Progenitor cell of endocrine pancreas (in vitro differentiated cells): ENCODE measurements at regions not wholly inside any gene's neighbourhood (a gene's known extent, or its start where the extent isn't known, plus 50 kb on each side); places are given as distances from the start of the nearest gene placed in this dataset.
"Not testable (repeated sequence)": the region's sequence is repeated elsewhere in the genome, so short reads cannot be mapped to it uniquely, and the experiment has no call there.

Source experiments
- DNase-seq: peaks from one replicate; pipeline ENCODE4 v3.0.0; 2021; ENCODE audit warnings: low spot score; ENCODE audit not compliant: unreplicated experiment
- H3K27ac Mint-ChIP-seq: 2 replicates; pipeline ENCODE4 v1.8.0; 2021; ENCODE audit warnings: mild to moderate bottlenecking, moderate library complexity, mixed read lengths
- H3K27me3 Mint-ChIP-seq: 2 replicates; pipeline ENCODE4 v1.8.0; 2021; ENCODE audit warnings: mixed read lengths
- H3K36me3 Mint-ChIP-seq: 2 replicates; pipeline ENCODE4 v1.8.0; 2022; ENCODE audit warnings: mixed read lengths; ENCODE audit not compliant: insufficient read depth
- H3K4me1 Mint-ChIP-seq: 2 replicates; pipeline ENCODE4 v1.8.0; 2021; ENCODE audit warnings: low read depth, mixed read lengths
- H3K4me3 Mint-ChIP-seq: 2 replicates; pipeline ENCODE4 v1.8.0; 2021; ENCODE audit warnings: low read depth, mild to moderate bottlenecking, moderate library complexity, mixed read lengths
- H3K9me3 Mint-ChIP-seq: 2 replicates; pipeline ENCODE4 v1.8.0; 2021; ENCODE audit warnings: low read depth, mixed read lengths
- TF ChIP-seq, protein P1 (sequence below): fragments of 200-600 bp; sonication (generic); IDR thresholded peaks from one replicate; pipeline ENCODE4 v1.5.0; 2021; ENCODE audit warnings: antibody characterized with exemption, mild to moderate bottlenecking; ENCODE audit not compliant: unreplicated experiment

DNA sequence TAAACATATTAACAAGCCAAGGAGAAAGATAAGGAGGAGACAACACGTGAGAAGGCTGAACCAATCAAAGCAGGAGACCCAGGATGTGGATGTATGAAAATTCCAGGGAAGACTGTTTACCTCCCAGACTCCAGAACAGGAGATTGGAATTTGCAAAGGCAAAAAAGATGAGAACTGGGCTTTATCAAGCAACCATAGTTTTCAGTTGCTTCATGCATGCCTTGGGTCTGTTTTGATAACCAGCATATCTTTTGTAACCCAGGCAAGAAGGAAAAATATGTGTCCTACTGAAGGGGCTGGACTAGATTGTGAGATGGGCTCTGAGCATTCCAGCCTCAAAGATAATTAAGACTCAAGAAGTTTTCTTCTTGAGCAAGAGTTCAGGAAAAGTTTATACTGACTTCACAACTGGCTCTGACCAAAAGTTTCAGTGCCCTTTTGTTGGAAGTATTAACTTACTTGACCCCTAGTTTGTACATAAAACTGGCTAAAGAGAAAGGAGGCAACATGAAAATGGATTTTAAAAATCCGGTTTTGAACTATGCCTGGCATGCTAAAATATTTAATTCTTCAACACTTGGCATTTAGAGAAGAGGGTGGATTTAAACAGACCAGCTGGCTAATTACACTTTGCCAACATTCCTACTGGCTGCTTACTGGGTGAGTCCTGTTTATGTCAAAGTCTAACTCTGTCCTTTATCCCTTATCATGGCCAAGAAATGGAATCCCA, 79.3 kb upstream of the CD28 start:
- TF ChIP-seq, protein P1, sequence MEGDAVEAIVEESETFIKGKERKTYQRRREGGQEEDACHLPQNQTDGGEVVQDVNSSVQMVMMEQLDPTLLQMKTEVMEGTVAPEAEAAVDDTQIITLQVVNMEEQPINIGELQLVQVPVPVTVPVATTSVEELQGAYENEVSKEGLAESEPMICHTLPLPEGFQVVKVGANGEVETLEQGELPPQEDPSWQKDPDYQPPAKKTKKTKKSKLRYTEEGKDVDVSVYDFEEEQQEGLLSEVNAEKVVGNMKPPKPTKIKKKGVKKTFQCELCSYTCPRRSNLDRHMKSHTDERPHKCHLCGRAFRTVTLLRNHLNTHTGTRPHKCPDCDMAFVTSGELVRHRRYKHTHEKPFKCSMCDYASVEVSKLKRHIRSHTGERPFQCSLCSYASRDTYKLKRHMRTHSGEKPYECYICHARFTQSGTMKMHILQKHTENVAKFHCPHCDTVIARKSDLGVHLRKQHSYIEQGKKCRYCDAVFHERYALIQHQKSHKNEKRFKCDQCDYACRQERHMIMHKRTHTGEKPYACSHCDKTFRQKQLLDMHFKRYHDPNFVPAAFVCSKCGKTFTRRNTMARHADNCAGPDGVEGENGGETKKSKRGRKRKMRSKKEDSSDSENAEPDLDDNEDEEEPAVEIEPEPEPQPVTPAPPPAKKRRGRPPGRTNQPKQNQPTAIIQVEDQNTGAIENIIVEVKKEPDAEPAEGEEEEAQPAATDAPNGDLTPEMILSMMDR = no peak
- Mint-ChIP-seq H3K4me1 (peaks cover 16% of the 10 kb centered on the region), H3K27me3 (no peaks in the 10 kb centered on the region), H3K9me3 (peaks cover 7% of the 10 kb centered on the region), H3K4me3 (no peak overlapping the region), H3K27ac (no peak overlapping the region), H3K36me3 (no peaks in the 10 kb centered on the region)
- no peak for DNase-seq

DNA sequence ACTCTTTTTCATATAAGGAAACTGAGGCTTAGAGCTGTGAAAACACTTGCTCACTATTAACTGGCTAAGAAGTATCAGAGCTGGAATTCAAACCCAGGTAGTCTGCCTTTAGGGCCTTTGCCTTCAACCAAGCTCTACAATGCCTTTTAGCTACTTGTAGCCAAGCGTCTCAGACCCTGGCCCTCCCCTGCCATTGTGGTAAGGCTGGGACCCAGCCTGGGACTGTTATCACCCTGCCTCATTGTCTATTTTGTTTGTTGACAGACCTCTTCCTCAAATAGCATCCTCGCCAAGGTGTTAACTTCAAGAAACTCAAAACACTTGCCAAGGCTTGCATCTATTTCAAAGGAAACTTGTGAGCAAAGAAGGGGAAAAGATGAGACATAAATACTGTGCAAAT, 76.7 kb upstream of the CD28 start:
- no peak overlapping the region for H3K4me3 Mint-ChIP-seq
- no peaks in the 10 kb centered on the region for H3K27me3 Mint-ChIP-seq
- peak overlapping the region; percentile 56 for H3K27ac Mint-ChIP-seq
- DNase-seq = no peak
- no peaks in the 10 kb centered on the region for H3K36me3 Mint-ChIP-seq
- TF ChIP-seq, protein P1 = no peak
- peaks cover 7% of the 10 kb centered on the region for H3K9me3 Mint-ChIP-seq
- peaks cover 17% of the 10 kb centered on the region for H3K4me1 Mint-ChIP-seq

DNA sequence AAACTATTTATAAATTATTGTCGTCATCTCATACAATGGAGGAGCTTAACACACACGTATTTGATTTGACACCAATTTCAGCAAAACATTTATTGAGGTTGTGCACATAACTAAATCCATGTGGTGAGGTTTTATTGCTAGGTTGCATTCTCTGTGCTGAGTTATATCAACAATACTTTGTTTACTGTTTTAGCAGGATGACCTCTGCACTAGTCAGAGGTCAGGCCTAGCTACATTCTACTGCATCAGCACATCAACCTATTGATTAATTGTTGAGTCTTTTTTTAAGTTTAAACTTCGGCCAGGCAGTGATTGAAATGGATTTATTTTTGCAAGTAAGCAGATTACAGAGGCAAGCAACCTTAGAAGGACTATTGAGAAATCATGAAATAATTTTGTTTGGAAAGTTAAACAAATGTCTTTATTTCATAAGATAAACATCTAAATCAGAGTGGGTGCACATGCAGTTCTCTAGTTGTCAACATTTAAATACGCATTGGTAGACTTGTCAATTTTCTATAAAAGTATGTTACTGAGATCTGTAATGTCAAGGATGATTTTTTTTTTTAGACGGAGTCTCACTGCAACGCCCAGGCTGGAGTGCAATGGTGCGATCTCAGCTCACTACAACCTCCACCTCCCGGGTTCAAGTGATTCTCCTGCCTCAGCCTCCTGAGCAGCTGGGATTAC, 75.2 kb upstream of the CD28 start:
- H3K36me3 Mint-ChIP-seq = no peaks in the 10 kb centered on the region
- peak overlapping the region; percentile 16 for H3K4me3 Mint-ChIP-seq
- H3K27me3 Mint-ChIP-seq = no peaks in the 10 kb centered on the region
- no peak overlapping the region for H3K27ac Mint-ChIP-seq
- no peak for DNase-seq
- H3K9me3 Mint-ChIP-seq = peaks cover 7% of the 10 kb centered on the region
- TF ChIP-seq, protein P1 = no peak
- H3K4me1 Mint-ChIP-seq = peaks cover 17% of the 10 kb centered on the region

GRCh38 chr2:203636588-203637470, 69.6 kb upstream of the CD28 start:
- TF ChIP-seq, protein P1 = no peak

GRCh38 chr2:203637471-203638167, 68.8 kb upstream of the CD28 start:
- Mint-ChIP-seq H3K27me3 (no peaks in the 10 kb centered on the region), H3K27ac (no peak overlapping the region), H3K4me1 (peaks cover 5% of the 10 kb centered on the region), H3K36me3 (no peaks in the 10 kb centered on the region), H3K9me3 (peaks cover 4% of the 10 kb centered on the region), H3K4me3 (no peak overlapping the region)
- TF ChIP-seq, protein P1 = no peak
- DNase-seq = no peak

More at GRCh38 chr2:203636588-203637470, 69.6 kb upstream of the CD28 start:
- no peak for DNase-seq
- peaks cover 6% of the 10 kb centered on the region for H3K4me1 Mint-ChIP-seq
- peaks cover 4% of the 10 kb centered on the region for H3K9me3 Mint-ChIP-seq
- H3K4me3 Mint-ChIP-seq = no peak overlapping the region
- no peaks in the 10 kb centered on the region for H3K36me3 Mint-ChIP-seq
- no peak overlapping the region for H3K27ac Mint-ChIP-seq
- no peaks in the 10 kb centered on the region for H3K27me3 Mint-ChIP-seq

DNA sequence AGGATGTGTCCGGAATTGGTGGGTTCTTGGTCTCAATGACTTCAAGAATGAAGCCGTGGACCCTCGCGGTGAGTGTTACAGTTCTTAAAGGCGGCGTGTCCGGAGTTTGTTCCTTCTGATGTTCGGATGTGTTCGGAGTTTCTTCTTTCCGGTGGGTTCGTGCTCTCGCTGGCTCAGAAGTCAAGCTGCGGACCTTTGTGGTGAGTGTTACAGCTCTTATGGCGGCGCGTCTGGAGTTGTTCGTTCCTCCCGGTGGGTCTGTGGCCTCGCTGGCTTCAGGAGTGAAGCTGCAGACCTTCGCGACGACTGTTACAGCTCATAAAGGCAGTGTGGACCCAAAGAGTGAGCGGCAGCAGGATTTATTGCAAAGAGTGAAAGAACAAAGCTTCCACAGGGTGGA, 64.6 kb upstream of the CD28 start:
- not testable (repeated sequence) for H3K27ac Mint-ChIP-seq

GRCh38 chr2:203642841-203643240, 63.6 kb upstream of the CD28 start:
- H3K27me3 Mint-ChIP-seq, H3K9me3 Mint-ChIP-seq, H3K4me3 Mint-ChIP-seq, H3K27ac Mint-ChIP-seq, H3K36me3 Mint-ChIP-seq, DNase-seq, H3K4me1 Mint-ChIP-seq: not testable (repeated sequence)

More for the DNA sequence above, 64.6 kb upstream of the CD28 start:
- not testable (repeated sequence) for H3K36me3 Mint-ChIP-seq, H3K4me3 Mint-ChIP-seq, H3K27me3 Mint-ChIP-seq, DNase-seq, H3K9me3 Mint-ChIP-seq, H3K4me1 Mint-ChIP-seq
